ENCODE measurements at regions not wholly inside any gene's neighbourhood (a gene's known extent, or its start where the extent isn't known, plus 50 kb on each side); places are given as distances from the start of the nearest gene placed in this dataset.

DNA sequence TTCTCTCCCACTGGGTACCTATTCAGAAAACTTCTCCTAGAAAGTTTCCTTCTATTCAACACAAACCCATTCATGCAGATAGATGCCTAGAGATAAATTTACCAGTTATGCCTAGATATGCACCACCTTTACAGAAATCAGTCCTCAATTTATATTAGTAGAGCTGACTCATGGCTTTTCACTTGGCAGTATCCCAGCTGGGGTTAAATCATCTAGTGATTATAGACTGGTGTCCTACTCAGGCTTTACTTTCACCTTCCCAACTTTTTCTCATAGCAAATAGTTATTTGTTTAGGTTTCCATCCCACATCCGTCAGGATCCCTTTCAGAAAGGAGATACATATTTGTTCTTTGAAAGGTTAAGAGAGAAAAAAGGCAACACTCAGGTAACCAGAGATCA lies 124.5 kb downstream of the AQP4 start:
- DNase-seq, result no peak

- DNase-seq, result no peak
These were observed 125.1 kb downstream of the AQP4 start for GRCh38 chr18:26740396-26740795.

DNA sequence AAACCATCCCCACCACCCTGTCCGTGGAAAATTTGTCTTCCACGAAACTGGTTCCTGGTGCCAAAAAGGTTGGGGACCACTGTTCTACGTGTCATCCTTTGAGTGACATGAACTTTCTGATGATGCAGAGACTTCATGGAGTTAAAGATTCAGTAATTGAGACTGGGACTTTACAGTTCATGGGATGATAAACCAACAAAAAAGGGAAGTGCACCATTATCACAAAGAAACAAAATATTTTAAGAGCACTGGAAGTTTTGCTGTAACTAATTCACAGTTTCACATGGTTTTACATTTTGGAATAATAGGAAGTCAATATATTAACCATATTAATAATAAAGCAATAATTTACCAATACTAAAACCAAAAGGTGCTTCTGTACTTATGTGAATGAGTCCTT lies 126.8 kb downstream of the AQP4 start:
- DNase-seq, result no peak

DNA sequence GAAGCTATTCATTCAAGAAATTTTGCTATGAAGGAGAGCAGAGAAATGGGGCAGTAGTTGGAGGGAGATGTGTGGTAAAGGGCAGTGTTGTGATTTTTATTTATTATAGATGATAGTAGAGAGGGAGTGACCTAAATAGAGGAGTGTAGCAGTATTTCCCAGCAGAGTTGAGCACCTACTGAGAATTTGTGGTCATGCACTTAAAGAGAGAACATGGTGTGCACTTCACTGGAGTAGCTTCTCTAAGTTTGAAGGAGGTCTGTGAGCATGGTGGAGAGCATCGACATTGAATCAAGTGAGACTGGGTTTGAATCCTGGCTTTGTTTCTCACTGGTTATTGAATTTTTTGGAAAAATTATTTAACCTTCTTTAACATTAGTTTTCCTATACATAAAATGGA lies 129.2 kb downstream of the AQP4 start:
- no peak for DNase-seq

DNA sequence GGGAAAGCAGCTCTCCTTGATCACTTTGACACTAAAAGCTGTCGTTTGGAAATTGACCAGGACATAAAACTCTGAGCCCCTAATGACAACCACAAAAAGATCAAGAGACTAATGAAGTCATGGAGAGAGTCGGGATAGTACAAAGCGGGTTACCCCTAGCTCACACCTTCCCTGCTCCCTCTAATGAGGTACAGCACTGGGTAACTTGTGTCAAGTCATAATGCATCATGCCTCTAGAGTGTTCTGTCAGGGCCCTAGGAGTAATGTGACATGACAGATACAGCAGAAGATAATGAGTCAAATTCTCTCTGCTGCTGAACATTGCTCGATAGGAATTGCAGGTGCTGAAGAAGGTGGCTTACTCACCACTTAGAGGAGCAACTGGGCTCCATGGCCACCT lies 130.7 kb downstream of the AQP4 start:
- DNase-seq, result no peak

GRCh38 chr18:26729449-26729848 lies 136.1 kb downstream of the AQP4 start:
- DNase-seq, result no peak

DNA sequence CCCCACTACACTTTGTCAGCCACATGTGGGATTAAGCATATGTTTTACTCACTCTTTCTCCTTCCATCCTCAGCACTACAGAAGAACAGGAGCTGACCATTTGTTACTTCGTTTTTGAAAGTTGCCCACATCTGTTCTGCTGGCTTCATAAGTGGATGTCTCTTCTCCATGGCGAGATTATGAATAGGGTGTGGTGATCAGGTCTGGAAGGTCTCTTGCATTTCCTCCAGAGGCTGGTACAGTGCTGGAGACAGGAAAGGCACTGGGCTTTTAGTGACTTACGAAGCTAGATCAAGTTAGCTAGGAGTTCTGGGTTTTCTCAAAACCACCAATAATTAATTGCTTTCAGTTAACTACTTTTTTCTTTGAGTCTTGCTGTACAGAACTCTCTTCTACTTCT lies 136.5 kb downstream of the AQP4 start:
- DNase-seq, result no peak

DNA sequence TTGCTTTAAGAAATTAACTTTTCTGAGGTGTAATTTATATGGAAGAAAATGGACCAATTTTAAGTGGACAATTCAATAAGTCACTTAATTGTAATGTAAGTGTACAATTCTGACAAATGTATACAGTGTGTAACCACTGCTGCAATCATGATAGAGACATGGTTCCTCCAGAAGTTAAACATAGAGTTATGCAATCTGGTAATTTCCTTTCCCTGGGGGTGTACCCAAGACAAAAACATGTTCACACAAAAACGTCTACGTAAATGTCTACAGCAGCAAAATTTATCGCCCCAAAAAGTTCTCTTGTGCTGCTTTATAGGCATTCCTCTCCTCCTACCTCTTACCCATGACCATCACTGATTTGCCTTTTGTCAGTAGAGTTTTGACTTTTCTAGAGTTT lies 141.5 kb downstream of the AQP4 start:
- no peak for DNase-seq

GRCh38 chr18:26722565-26722931 lies 143.0 kb downstream of the AQP4 start:
- no peak for DNase-seq

GRCh38 chr18:26721854-26722564 lies 143.5 kb downstream of the AQP4 start:
- DNase-seq, result no peak

DNA sequence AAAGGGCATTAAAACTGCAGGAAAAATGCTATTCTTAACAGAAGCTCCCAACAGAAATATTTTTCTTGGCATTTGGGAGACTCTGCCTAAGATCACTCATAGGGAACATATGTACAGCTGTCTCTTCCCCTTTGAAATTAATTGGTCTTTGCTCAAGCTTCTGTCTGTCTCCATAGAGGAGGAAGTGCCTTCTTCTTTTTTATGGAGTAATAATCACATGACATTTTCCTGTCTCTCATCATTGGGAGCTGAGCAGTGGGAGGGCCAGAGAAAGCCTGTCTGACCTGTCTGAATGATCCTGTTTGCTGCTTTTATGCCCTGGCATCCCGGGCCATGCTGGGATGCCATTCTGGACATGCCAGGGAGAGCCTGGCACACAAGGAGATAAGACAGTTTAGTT lies 145.6 kb downstream of the AQP4 start:
- DNase-seq, result no peak

- no peak for DNase-seq
These were observed 148.3 kb downstream of the AQP4 start for GRCh38 chr18:26717123-26717719.

- no peak for DNase-seq
These were observed 150.8 kb downstream of the AQP4 start for GRCh38 chr18:26714739-26715138.

GRCh38 chr18:26711756-26712155 lies 153.8 kb downstream of the AQP4 start:
- no peak for DNase-seq

DNA sequence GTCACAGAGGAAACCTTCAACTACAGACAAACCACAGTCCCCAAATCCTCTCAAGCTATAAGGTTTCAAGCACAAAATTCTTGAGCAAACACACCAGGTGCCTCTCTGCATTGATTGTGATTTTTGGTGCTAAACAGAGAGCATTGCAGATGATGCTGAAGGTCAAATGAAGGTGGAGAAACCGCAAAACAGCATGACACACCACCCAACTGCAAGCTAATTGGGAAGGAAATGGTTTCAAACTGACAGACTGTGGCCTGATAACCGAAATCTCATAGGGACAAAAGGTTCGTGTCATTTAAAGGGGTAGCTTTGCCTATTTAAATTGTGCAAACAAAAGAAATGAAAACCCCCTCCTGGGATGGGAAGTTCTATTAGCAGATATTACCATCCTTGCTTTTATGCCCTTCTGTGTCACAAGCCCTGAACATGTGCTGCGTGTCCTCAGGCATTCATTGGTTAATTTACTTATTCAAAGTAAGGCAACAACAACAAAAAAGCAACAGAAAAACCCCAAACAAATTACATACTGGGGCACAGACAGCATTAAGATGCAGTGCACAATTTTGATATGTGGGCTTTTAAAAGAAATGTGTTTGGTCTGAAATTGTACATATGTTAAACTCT lies 154.9 kb downstream of the AQP4 start:
- peak in 1 of 2 donors; percentile 17 for DNase-seq

GRCh38 chr18:26709897-26710296 lies 155.6 kb downstream of the AQP4 start:
- no peak for DNase-seq

DNA sequence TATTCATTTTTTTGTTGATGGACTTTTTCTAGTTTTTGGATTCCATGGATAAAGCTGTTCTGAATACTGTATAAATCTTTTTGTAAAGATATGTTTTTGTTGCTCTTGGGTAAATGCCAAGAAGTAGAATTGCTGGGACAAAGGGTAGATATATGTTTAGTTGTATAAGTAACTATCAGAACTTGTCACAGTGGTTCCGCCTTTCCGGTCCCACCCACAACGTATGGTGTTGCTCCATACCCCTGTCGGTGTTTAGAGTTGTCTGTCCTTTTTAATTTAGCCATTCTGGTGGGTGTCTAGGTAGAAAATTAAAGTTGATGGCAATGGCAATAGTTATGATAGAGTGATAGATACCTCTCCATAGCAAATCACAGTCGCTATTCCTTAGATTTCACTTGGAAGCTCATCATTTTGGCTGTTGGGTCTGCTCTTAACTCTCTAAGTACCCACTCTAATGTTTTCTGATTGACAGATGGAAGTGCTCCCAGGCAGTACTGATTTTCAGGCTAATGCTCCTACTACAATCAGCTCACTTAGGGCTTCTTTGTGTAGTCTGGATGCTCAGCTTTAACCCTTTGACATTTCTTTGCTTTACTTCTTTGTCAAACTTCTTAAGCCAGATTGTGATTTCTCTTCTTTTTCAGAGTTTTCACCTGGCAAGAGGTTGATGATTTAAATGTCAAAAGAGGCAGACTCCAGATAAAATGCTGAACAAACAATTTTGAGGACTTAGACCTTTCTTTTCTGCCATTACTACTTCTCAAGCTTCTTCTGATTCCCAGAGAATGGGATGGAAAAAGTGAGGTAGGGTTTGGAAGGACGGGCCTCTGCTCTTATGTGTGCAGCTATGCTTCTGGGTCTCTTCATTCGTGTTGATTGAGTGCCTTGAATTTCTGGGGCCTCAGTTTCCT lies 156.4 kb downstream of the AQP4 start:
- peak in 1 of 2 donors; percentile 28 for DNase-seq

DNA sequence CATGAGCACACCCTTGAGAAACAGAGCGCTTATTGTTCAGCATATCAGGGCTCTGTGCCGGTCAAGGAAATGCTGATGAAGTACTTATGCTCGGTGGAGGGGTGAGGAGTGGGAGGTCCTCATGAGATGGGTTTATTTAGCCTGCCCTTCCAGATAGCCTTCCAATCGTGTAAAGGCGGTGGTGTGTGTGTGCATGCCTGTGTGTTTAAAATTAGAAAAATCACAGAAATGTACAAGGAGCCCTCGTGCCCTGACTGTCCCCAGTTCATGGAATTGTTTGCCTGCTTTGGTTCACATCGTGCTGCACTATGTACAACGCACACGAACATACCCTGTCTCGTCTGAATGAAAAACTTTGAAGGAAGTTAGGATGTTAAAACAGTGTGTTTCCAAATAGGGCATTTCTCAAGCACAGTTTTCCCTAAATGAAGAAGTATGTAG lies 158.6 kb downstream of the AQP4 start:
- no peak for DNase-seq

DNA sequence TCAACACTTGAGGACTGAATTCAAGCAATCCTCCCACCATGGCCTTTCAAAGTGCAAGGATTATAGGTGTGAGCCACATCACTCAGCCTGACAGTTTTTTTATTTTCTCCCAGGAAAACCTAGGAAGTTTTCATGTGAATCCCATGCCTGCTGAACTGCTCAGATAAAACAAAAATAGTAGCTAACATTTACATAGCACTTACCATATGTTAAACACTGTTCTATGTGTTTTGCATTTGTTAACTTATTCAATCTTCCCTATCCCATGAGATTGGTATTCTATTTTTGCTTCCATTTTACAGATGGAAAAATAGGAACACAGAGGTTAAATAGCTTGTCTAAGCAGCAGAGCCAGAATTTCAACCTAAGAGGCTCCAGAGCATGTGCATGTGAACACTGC lies 157.4 kb upstream of the KCTD1 start:
- no peak for DNase-seq

- DNase-seq, result no peak
These were observed 155.0 kb upstream of the KCTD1 start for GRCh38 chr18:26703170-26703930.

- DNase-seq, result no peak
These were observed 153.7 kb upstream of the KCTD1 start for GRCh38 chr18:26702086-26702485.

DNA sequence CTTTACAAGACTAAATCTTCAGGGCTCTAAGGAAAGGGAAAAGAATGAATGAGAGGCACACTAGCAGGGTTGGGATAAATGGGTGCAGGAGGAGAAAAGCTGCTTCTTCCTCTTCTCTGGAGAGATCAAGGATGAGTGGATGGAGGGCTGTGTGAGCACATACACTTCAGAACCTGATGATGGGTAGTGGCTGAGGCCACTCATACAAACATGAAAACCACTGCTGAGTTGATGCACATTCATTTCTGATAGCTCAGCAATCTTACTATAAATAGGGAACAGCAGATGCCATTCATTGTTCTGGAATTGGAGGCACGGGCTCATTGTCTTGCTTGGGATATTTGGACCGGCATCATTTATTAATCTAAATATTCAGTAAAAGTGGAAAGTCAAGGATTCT lies 152.4 kb upstream of the KCTD1 start:
- DNase-seq, result no peak

GRCh38 chr18:26700201-26700600 lies 151.8 kb upstream of the KCTD1 start:
- no peak for DNase-seq

Measured in CD4-positive, alpha-beta T cell treated with Interleukin-1 beta for 1 hour (primary cell).